Epithelial cell of prostate (primary cell): ENCODE measurements at regions not wholly inside any gene's neighbourhood (a gene's known extent, or its start where the extent isn't known, plus 50 kb on each side); places are given as distances from the start of the nearest gene placed in this dataset.
"Not testable (repeated sequence)": the region's sequence is repeated elsewhere in the genome, so short reads cannot be mapped to it uniquely, and the experiment has no call there.

Experiments used
- DNase-seq: peaks from one replicate; pipeline ENCODE4 v3.0.0-alpha.2; 2011; ENCODE audit warnings: low read depth, low spot score
- H3K27ac ChIP-seq: fragments of 450-650 bp; 2 replicates; pipeline ENCODE4 v1.5.1; 2017; ENCODE audit warnings: mild to moderate bottlenecking

GRCh38 chr4:112933790-112934189, 115.7 kb upstream of the ANK2 start:
- H3K27ac ChIP-seq = no peak overlapping the region
- no peak for DNase-seq

GRCh38 chr4:112938461-112939058, 110.9 kb upstream of the ANK2 start:
- DNase-seq = no peak
- H3K27ac ChIP-seq = no peak overlapping the region

- no peak for DNase-seq
- no peak overlapping the region for H3K27ac ChIP-seq
Measured at GRCh38 chr4:112939901-112940300, 109.6 kb upstream of the ANK2 start.

GRCh38 chr4:112940336-112940735, 109.1 kb upstream of the ANK2 start:
- DNase-seq = no peak
- no peak overlapping the region for H3K27ac ChIP-seq

- DNase-seq = no peak
- no peak overlapping the region for H3K27ac ChIP-seq
Measured at GRCh38 chr4:112942077-112942476, 107.4 kb upstream of the ANK2 start.

- no peak for DNase-seq
- H3K27ac ChIP-seq = no peak overlapping the region
Measured at GRCh38 chr4:112942997-112943396, 106.5 kb upstream of the ANK2 start.

GRCh38 chr4:112944006-112944405, 105.4 kb upstream of the ANK2 start:
- DNase-seq = no peak
- H3K27ac ChIP-seq = no peak overlapping the region

GRCh38 chr4:112946127-112946526, 103.3 kb upstream of the ANK2 start:
- H3K27ac ChIP-seq = no peak overlapping the region
- no peak for DNase-seq

GRCh38 chr4:112947616-112948015, 101.8 kb upstream of the ANK2 start:
- no peak for DNase-seq

GRCh38 chr4:112951362-112952312, 97.8 kb upstream of the ANK2 start:
- H3K27ac ChIP-seq = no peak overlapping the region
- no peak for DNase-seq

More at GRCh38 chr4:112947616-112948015, 101.8 kb upstream of the ANK2 start:
- H3K27ac ChIP-seq = no peak overlapping the region

GRCh38 chr4:112952313-112952700, 97.1 kb upstream of the ANK2 start:
- DNase-seq = no peak
- no peak overlapping the region for H3K27ac ChIP-seq

- no peak overlapping the region for H3K27ac ChIP-seq
- no peak for DNase-seq
Measured at GRCh38 chr4:112953262-112953661, 96.2 kb upstream of the ANK2 start.

GRCh38 chr4:112954286-112954685, 95.2 kb upstream of the ANK2 start:
- no peak overlapping the region for H3K27ac ChIP-seq
- DNase-seq = no peak

GRCh38 chr4:112956484-112956896, 93.0 kb upstream of the ANK2 start:
- no peak for DNase-seq
- no peak overlapping the region for H3K27ac ChIP-seq

- DNase-seq = not testable (repeated sequence)
Measured at GRCh38 chr4:112957764-112958163, 91.7 kb upstream of the ANK2 start.

GRCh38 chr4:112966701-112967488, 82.6 kb upstream of the ANK2 start:
- no peak overlapping the region for H3K27ac ChIP-seq
- no peak for DNase-seq

More at GRCh38 chr4:112957764-112958163, 91.7 kb upstream of the ANK2 start:
- H3K27ac ChIP-seq = not testable (repeated sequence)

GRCh38 chr4:112968451-112969159, 80.8 kb upstream of the ANK2 start:
- no peak overlapping the region for H3K27ac ChIP-seq
- no peak for DNase-seq

GRCh38 chr4:112970903-112971302, 78.5 kb upstream of the ANK2 start:
- no peak for DNase-seq
- H3K27ac ChIP-seq = no peak overlapping the region

GRCh38 chr4:112973750-112974251, 75.7 kb upstream of the ANK2 start:
- no peak overlapping the region for H3K27ac ChIP-seq
- no peak for DNase-seq
